GM21526 (cell line): ENCODE measurements at regions not wholly inside any gene's neighbourhood (a gene's known extent, or its start where the extent isn't known, plus 50 kb on each side); places are given as distances from the start of the nearest gene placed in this dataset.

Experiments
- ATAC-seq: cut with Tn5 transposase; IDR thresholded peaks from one replicate; pipeline ENCODE4 v1.9.1; 2021; ENCODE audit warnings: moderate library complexity; ENCODE audit not compliant: unreplicated experiment, low FRiP score

GRCh38 chr7:155874010-155874409 lies 61.7 kb upstream of the SHH start:
- ATAC-seq, result no peak

- no peak for ATAC-seq
Measured at GRCh38 chr7:155872678-155873369, 60.6 kb upstream of the SHH start.

- ATAC-seq, result no peak
Measured at GRCh38 chr7:155871211-155871610, 58.9 kb upstream of the SHH start.

- no peak for ATAC-seq
Measured at GRCh38 chr7:155870334-155871180, 58.3 kb upstream of the SHH start.

- no peak for ATAC-seq
Measured at GRCh38 chr7:155869784-155870076, 57.5 kb upstream of the SHH start.

- ATAC-seq, result no peak
Measured at GRCh38 chr7:155868955-155869783, 56.9 kb upstream of the SHH start.

- ATAC-seq, result no peak
Measured at GRCh38 chr7:155867734-155868400, 55.6 kb upstream of the SHH start.

GRCh38 chr7:155867280-155867679 lies 55.0 kb upstream of the SHH start:
- no peak for ATAC-seq

- no peak for ATAC-seq
Measured at GRCh38 chr7:155865830-155866525, 53.7 kb upstream of the SHH start.

GRCh38 chr7:155864991-155865690 lies 52.9 kb upstream of the SHH start:
- ATAC-seq, result no peak

GRCh38 chr7:155864271-155864985 lies 52.2 kb upstream of the SHH start:
- no peak for ATAC-seq

GRCh38 chr7:155863721-155864151 lies 51.5 kb upstream of the SHH start:
- no peak for ATAC-seq

- ATAC-seq, result no peak
Measured at GRCh38 chr7:155862123-155862892, 50.0 kb upstream of the SHH start.
